ENCODE measurements at regions not wholly inside any gene's neighbourhood (a gene's known extent, or its start where the extent isn't known, plus 50 kb on each side); places are given as distances from the start of the nearest gene placed in this dataset.

DNA sequence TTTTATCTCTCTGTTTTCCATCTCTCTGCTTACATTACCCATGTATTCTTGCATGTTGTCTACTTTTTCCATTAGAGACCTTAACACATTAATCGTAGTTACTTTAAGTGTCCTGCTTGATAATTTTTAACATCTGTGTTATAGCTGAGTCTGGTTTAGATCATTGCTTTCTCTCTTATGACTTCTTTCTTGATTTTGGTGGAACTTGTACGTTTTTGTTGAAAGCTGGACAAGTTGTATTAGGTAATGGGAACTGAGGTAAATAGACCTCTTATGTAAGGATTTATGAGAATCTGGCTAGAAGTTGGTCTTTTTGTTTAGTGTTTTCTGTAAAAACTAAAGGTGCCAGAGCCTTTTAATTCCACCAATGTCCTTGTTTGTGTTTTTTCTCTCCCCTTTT is 100.8 kb upstream of the LYZL2 start:
- H3K27ac ChIP-seq, result no peak overlapping the region
- H3K4me1 ChIP-seq (ENCODE audit: insufficient read depth), result no peaks in the 10 kb centered on the region
- no peaks in the 10 kb centered on the region for H3K9me3 ChIP-seq (ENCODE audit: low read depth)
- H3K36me3 ChIP-seq (replicated peaks; ENCODE audit: insufficient read depth, low read depth), result no peaks in the 10 kb centered on the region
- H3K9me2 ChIP-seq (replicated peaks; ENCODE audit: insufficient read depth), result no peaks in the 10 kb centered on the region
- no peak overlapping the region for H3K4me3 ChIP-seq
- no peak for TF ChIP-seq EZH2phosphoT487 (IDR thresholded peaks at IDR 0.05; ENCODE audit: low read depth, severe bottlenecking, unreplicated experiment)
- TF ChIP-seq EZH2 (IDR thresholded peaks at IDR 0.05; ENCODE audit: borderline replicate concordance), result no peak
- TF ChIP-seq, protein P1, sequence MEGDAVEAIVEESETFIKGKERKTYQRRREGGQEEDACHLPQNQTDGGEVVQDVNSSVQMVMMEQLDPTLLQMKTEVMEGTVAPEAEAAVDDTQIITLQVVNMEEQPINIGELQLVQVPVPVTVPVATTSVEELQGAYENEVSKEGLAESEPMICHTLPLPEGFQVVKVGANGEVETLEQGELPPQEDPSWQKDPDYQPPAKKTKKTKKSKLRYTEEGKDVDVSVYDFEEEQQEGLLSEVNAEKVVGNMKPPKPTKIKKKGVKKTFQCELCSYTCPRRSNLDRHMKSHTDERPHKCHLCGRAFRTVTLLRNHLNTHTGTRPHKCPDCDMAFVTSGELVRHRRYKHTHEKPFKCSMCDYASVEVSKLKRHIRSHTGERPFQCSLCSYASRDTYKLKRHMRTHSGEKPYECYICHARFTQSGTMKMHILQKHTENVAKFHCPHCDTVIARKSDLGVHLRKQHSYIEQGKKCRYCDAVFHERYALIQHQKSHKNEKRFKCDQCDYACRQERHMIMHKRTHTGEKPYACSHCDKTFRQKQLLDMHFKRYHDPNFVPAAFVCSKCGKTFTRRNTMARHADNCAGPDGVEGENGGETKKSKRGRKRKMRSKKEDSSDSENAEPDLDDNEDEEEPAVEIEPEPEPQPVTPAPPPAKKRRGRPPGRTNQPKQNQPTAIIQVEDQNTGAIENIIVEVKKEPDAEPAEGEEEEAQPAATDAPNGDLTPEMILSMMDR (IDR thresholded peaks at IDR 0.05; ENCODE audit: poor library complexity), result no peak
- 62% methylated on average over 2 of the region's 2 CpGs for WGBS (ENCODE audit: low lambda C conversion rate, missing lambda C conversion rate)
- H3K79me2 ChIP-seq, result no peaks in the 10 kb centered on the region
- no peaks in the 10 kb centered on the region for H3K27me3 ChIP-seq
- DNase-seq (ENCODE audit: low spot score), result no peak
- no peak overlapping the region for H3K4me2 ChIP-seq
- no peaks in the 10 kb centered on the region for H4K20me1 ChIP-seq (ENCODE audit: insufficient read depth, poor library complexity, severe bottlenecking)
- no peak overlapping the region for H2AFZ ChIP-seq

DNA sequence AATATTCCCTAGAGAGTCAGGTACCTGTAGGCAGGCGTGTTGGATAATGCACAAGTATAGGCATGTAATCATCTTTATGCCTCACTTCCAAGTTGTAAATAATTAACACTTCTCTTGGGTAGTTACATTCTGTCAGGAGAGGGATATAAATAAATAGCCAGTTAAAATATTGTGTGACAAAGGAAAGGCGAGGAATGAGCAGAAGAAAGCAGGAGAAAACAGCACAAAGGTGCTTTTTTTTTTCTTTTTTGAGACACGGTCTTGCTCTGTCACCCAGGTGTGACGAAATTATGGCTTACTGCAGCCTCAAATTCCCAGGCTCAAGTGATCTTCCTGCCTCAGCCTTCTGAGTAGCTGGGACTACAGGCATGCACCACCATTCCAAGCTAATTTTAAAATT is 99.2 kb upstream of the LYZL2 start:
- H3K27ac ChIP-seq, result no peak overlapping the region
- DNase-seq (ENCODE audit: low spot score), result no peak
- WGBS (ENCODE audit: low lambda C conversion rate, missing lambda C conversion rate), result 93% methylated on average over 4 of the region's 4 CpGs
- no peaks in the 10 kb centered on the region for H3K79me2 ChIP-seq
- no peak overlapping the region for H2AFZ ChIP-seq
- H3K4me2 ChIP-seq, result no peak overlapping the region
- H3K4me1 ChIP-seq (ENCODE audit: insufficient read depth), result no peaks in the 10 kb centered on the region
- H3K9me2 ChIP-seq (replicated peaks; ENCODE audit: insufficient read depth), result no peaks in the 10 kb centered on the region
- no peaks in the 10 kb centered on the region for H3K9me3 ChIP-seq (ENCODE audit: low read depth)
- H3K4me3 ChIP-seq, result no peak overlapping the region
- H3K27me3 ChIP-seq, result no peaks in the 10 kb centered on the region
- no peak for TF ChIP-seq EZH2phosphoT487 (IDR thresholded peaks at IDR 0.05; ENCODE audit: low read depth, severe bottlenecking, unreplicated experiment)
- TF ChIP-seq EZH2 (IDR thresholded peaks at IDR 0.05; ENCODE audit: borderline replicate concordance), result no peak
- TF ChIP-seq, protein P1 (IDR thresholded peaks at IDR 0.05; ENCODE audit: poor library complexity), result no peak
- H3K36me3 ChIP-seq (replicated peaks; ENCODE audit: insufficient read depth, low read depth), result no peaks in the 10 kb centered on the region
- H4K20me1 ChIP-seq (ENCODE audit: insufficient read depth, poor library complexity, severe bottlenecking), result no peaks in the 10 kb centered on the region

DNA sequence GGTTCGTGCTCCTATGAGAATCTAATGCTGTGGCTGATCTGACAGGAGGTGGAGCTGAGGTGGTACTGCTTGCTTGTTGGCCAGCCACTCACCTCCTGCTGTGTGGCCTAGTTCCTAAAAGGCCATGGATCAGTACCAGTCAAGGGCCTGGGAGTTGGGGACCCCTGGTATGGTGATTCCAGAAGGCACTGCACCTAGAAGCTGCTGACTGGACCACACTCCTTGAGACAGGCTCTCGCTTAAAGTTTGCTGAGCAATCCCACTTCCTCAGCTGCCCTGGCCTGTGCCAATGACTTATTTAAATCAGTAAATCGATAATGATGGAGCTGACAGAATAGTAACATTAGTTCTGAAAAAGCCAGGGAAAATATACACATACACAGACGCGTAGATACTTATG is 98.6 kb upstream of the LYZL2 start:
- Histone ChIP-seq H3K9me2 (replicated peaks; ENCODE audit: insufficient read depth) (no peaks in the 10 kb centered on the region), H4K20me1 (ENCODE audit: insufficient read depth, poor library complexity, severe bottlenecking) (no peaks in the 10 kb centered on the region), H3K4me3 (no peak overlapping the region), H3K27ac (no peak overlapping the region), H3K27me3 (no peaks in the 10 kb centered on the region), H3K36me3 (replicated peaks; ENCODE audit: insufficient read depth, low read depth) (no peaks in the 10 kb centered on the region), H3K4me2 (no peak overlapping the region), H3K79me2 (no peaks in the 10 kb centered on the region), H3K9me3 (ENCODE audit: low read depth) (no peaks in the 10 kb centered on the region), H2AFZ (no peak overlapping the region), H3K4me1 (ENCODE audit: insufficient read depth) (no peaks in the 10 kb centered on the region)
- 95% methylated on average over 5 of the region's 5 CpGs for WGBS (ENCODE audit: low lambda C conversion rate, missing lambda C conversion rate)
- no peak for DNase-seq (ENCODE audit: low spot score)
- TF ChIP-seq, protein P1 (IDR thresholded peaks at IDR 0.05; ENCODE audit: poor library complexity), result no peak
- TF ChIP-seq EZH2 (IDR thresholded peaks at IDR 0.05; ENCODE audit: borderline replicate concordance), result no peak
- no peak for TF ChIP-seq EZH2phosphoT487 (IDR thresholded peaks at IDR 0.05; ENCODE audit: low read depth, severe bottlenecking, unreplicated experiment)

DNA sequence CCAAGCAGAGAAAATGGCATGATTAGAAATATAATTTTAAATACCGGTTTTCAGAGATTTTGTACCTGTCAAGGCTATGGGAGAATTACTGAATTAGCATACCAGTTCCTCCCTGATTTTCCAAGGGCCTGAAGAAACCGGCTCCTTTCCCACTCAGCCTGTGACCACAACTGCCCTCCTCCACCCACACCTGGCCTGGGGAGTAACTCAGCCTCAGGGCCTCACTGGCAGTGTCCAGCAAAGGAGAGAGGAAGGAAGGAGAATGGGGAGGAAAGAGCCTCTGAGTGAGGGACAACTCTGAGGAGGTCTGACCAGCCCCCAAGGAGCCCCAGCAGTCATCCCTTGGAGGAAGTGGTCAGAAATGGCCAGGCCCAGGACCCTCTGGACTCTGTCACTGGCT is 98.0 kb upstream of the LYZL2 start:
- TF ChIP-seq, protein P1 (IDR thresholded peaks at IDR 0.05; ENCODE audit: poor library complexity), result no peak
- TF ChIP-seq EZH2phosphoT487 (IDR thresholded peaks at IDR 0.05; ENCODE audit: low read depth, severe bottlenecking, unreplicated experiment) (no peak), EZH2 (IDR thresholded peaks at IDR 0.05; ENCODE audit: borderline replicate concordance) (no peak)

More for the DNA sequence above, 98.0 kb upstream of the LYZL2 start:
- Histone ChIP-seq H3K9me2 (replicated peaks; ENCODE audit: insufficient read depth) (no peaks in the 10 kb centered on the region), H3K36me3 (replicated peaks; ENCODE audit: insufficient read depth, low read depth) (no peaks in the 10 kb centered on the region), H4K20me1 (ENCODE audit: insufficient read depth, poor library complexity, severe bottlenecking) (no peaks in the 10 kb centered on the region), H2AFZ (no peak overlapping the region), H3K4me3 (no peak overlapping the region), H3K79me2 (no peaks in the 10 kb centered on the region), H3K4me2 (no peak overlapping the region), H3K4me1 (ENCODE audit: insufficient read depth) (no peaks in the 10 kb centered on the region), H3K27ac (no peak overlapping the region), H3K9me3 (ENCODE audit: low read depth) (no peaks in the 10 kb centered on the region), H3K27me3 (no peaks in the 10 kb centered on the region)
- DNase-seq (ENCODE audit: low spot score), result no peak
- 85% methylated on average over 2 of the region's 2 CpGs for WGBS (ENCODE audit: low lambda C conversion rate, missing lambda C conversion rate)

All from hepatocyte (in vitro differentiated cells).